GM23338 (cell line): ENCODE measurements at regions not wholly inside any gene's neighbourhood (a gene's known extent, or its start where the extent isn't known, plus 50 kb on each side); places are given as distances from the start of the nearest gene placed in this dataset.
A peak's percentile ranks its signal among the peaks of the same experiment; 100 is the strongest.

Source experiments
- ATAC-seq: fragments of 200-7000 bp; cut with Tn5 transposase; 3 replicates; pipeline ENCODE4 v1.9.1; 2020
- DNase-seq: peaks from one replicate; pipeline ENCODE4 v3.0.0-alpha.2; 2015; ENCODE audit warnings: low spot score
- H2AFZ ChIP-seq: fragments of 200-600 bp; sonication (generic); 2 replicates; pipeline ENCODE4 v1.8.0; 2016; ENCODE audit warnings: antibody characterized with exemption, mild to moderate bottlenecking, moderate library complexity
- H3F3A ChIP-seq: fragments of 200-600 bp; sonication (generic); replicated peaks from 2 replicates; pipeline ENCODE4 v1.8.0; 2017; ENCODE audit warnings: antibody characterized with exemption, mixed run types, low read depth
- H3K27ac ChIP-seq: fragments of 200-600 bp; sonication (generic); 2 replicates; pipeline ENCODE4 v1.6.1; 2016; ENCODE audit warnings: low read depth
- H3K27me3 ChIP-seq: fragments of 200-600 bp; sonication (generic); 2 replicates; pipeline ENCODE4 v1.8.0; 2016; ENCODE audit warnings: mild to moderate bottlenecking, mixed run types, moderate library complexity; ENCODE audit not compliant: insufficient read depth
- H3K36me3 ChIP-seq: fragments of 200-600 bp; sonication (generic); 2 replicates; pipeline ENCODE4 v1.8.0; 2016; ENCODE audit warnings: mild to moderate bottlenecking; ENCODE audit not compliant: insufficient read depth
- H3K4me1 ChIP-seq: fragments of 200-600 bp; sonication (generic); 2 replicates; pipeline ENCODE4 v1.8.0; 2016; ENCODE audit warnings: mild to moderate bottlenecking, moderate library complexity; ENCODE audit not compliant: insufficient read depth
- H3K4me2 ChIP-seq: fragments of 200-600 bp; sonication (generic); 2 replicates; pipeline ENCODE4 v1.7.1; 2017; ENCODE audit warnings: mixed run types
- H3K4me3 ChIP-seq: fragments of 200-600 bp; sonication (generic); 2 replicates; pipeline ENCODE4 v1.6.1; 2016; ENCODE audit warnings: mixed run types
- H3K79me2 ChIP-seq: fragments of 200-600 bp; sonication (generic); replicated peaks from 2 replicates; pipeline ENCODE4 v1.8.0; 2017; ENCODE audit warnings: mild to moderate bottlenecking; ENCODE audit not compliant: insufficient read depth
- H3K9me2 ChIP-seq: fragments of 200-600 bp; sonication (generic); 2 replicates; pipeline ENCODE4 v1.8.0; 2017; ENCODE audit not compliant: insufficient read depth
- H4K20me1 ChIP-seq: fragments of 200-600 bp; sonication (generic); replicated peaks from 2 replicates; pipeline ENCODE4 v1.8.0; 2017; ENCODE audit warnings: mild to moderate bottlenecking; ENCODE audit not compliant: insufficient read depth
- H3K27ac Mint-ChIP-seq: 2 replicates; pipeline ENCODE4 v1.8.0; 2020; ENCODE audit warnings: inconsistent platforms, mild to moderate bottlenecking, moderate library complexity, mixed read lengths
- H3K27me3 Mint-ChIP-seq: 3 replicates; pipeline ENCODE4 v1.8.0; 2022; ENCODE audit warnings: low read depth, mild to moderate bottlenecking, moderate library complexity, mixed read lengths, inconsistent platforms; ENCODE audit not compliant: insufficient read depth, poor library complexity
- H3K36me3 Mint-ChIP-seq: 3 replicates; pipeline ENCODE4 v1.8.0; 2021; ENCODE audit warnings: low read depth, mild to moderate bottlenecking, inconsistent platforms, moderate library complexity, mixed read lengths
- H3K4me1 Mint-ChIP-seq: 3 replicates; pipeline ENCODE4 v1.8.0; 2020; ENCODE audit warnings: mild to moderate bottlenecking, inconsistent platforms, mixed read lengths
- H3K4me3 Mint-ChIP-seq: 3 replicates; pipeline ENCODE4 v1.8.0; 2021; ENCODE audit warnings: moderate library complexity, mild to moderate bottlenecking, inconsistent platforms, mixed read lengths
- H3K9me3 Mint-ChIP-seq: 3 replicates; pipeline ENCODE4 v1.8.0; 2020; ENCODE audit warnings: moderate library complexity, mild to moderate bottlenecking, inconsistent platforms, mixed read lengths
- CTCF ChIP-seq, 2 experiments: fragments of 200-600 bp in 1 of 2; sonication (generic) in 1 of 2; conservative IDR thresholded peaks; 2 replicates each; pipeline versions ENCODE4 v1.5.1 to v1.6.1; 2016 to 2017; ENCODE audit warnings: antibody characterized with exemption in 2 of 2, low read depth in 2 of 2, mild to moderate bottlenecking in 2 of 2, moderate library complexity in 1 of 2
- EZH2phosphoT487 ChIP-seq: fragments of 200-600 bp; sonication (generic); IDR thresholded peaks from one replicate; pipeline ENCODE4 v1.8.1; 2018; ENCODE audit warnings: antibody characterized with exemption; ENCODE audit not compliant: unreplicated experiment
- JUNB ChIP-seq: IDR thresholded peaks from one replicate; pipeline ENCODE4 v1.6.1; 2016; ENCODE audit warnings: antibody characterized with exemption; ENCODE audit not compliant: unreplicated experiment
- ZNF331 ChIP-seq: fragments of 250-450 bp; sonication (Bioruptor Pico); IDR thresholded peaks from 2 replicates; pipeline ENCODE4 v1.5.0; 2020; ENCODE audit warnings: low read depth, mild to moderate bottlenecking, moderate library complexity
- TF ChIP-seq, protein P1 (sequence below): fragments of 250-450 bp; sonication (Bioruptor Pico); IDR thresholded peaks from 2 replicates; pipeline ENCODE4 v1.5.0; 2020; ENCODE audit warnings: mild to moderate bottlenecking, moderate library complexity
- TF ChIP-seq, protein P2 (sequence below): IDR thresholded peaks from one replicate; pipeline ENCODE4 v1.6.1; 2018; ENCODE audit warnings: antibody characterized with exemption; ENCODE audit not compliant: unreplicated experiment

GRCh38 chr15:29872716-29873115 is 50.4 kb upstream of the TJP1 start:
- Mint-ChIP-seq H3K4me3 (no peak overlapping the region), H3K36me3 (no peaks in the 10 kb centered on the region), H3K9me3 (no peaks in the 10 kb centered on the region), H3K27me3 (peaks cover 3% of the 10 kb centered on the region), H3K4me1 (peaks cover 9% of the 10 kb centered on the region), H3K27ac (no peak overlapping the region)
- H3F3A ChIP-seq: no peaks in the 10 kb centered on the region
- no peaks in the 10 kb centered on the region for H3K79me2 ChIP-seq
- H3K27ac ChIP-seq: no peak overlapping the region
- H3K4me3 ChIP-seq: no peak overlapping the region
- TF ChIP-seq EZH2phosphoT487: no peak
- TF ChIP-seq CTCF (conservative IDR thresholded peaks at IDR 0.05; ENCODE audit: low read depth in 2 of 2): no peak
- TF ChIP-seq ZNF331: no peak
- no peak for TF ChIP-seq JUNB
- TF ChIP-seq, protein P1, sequence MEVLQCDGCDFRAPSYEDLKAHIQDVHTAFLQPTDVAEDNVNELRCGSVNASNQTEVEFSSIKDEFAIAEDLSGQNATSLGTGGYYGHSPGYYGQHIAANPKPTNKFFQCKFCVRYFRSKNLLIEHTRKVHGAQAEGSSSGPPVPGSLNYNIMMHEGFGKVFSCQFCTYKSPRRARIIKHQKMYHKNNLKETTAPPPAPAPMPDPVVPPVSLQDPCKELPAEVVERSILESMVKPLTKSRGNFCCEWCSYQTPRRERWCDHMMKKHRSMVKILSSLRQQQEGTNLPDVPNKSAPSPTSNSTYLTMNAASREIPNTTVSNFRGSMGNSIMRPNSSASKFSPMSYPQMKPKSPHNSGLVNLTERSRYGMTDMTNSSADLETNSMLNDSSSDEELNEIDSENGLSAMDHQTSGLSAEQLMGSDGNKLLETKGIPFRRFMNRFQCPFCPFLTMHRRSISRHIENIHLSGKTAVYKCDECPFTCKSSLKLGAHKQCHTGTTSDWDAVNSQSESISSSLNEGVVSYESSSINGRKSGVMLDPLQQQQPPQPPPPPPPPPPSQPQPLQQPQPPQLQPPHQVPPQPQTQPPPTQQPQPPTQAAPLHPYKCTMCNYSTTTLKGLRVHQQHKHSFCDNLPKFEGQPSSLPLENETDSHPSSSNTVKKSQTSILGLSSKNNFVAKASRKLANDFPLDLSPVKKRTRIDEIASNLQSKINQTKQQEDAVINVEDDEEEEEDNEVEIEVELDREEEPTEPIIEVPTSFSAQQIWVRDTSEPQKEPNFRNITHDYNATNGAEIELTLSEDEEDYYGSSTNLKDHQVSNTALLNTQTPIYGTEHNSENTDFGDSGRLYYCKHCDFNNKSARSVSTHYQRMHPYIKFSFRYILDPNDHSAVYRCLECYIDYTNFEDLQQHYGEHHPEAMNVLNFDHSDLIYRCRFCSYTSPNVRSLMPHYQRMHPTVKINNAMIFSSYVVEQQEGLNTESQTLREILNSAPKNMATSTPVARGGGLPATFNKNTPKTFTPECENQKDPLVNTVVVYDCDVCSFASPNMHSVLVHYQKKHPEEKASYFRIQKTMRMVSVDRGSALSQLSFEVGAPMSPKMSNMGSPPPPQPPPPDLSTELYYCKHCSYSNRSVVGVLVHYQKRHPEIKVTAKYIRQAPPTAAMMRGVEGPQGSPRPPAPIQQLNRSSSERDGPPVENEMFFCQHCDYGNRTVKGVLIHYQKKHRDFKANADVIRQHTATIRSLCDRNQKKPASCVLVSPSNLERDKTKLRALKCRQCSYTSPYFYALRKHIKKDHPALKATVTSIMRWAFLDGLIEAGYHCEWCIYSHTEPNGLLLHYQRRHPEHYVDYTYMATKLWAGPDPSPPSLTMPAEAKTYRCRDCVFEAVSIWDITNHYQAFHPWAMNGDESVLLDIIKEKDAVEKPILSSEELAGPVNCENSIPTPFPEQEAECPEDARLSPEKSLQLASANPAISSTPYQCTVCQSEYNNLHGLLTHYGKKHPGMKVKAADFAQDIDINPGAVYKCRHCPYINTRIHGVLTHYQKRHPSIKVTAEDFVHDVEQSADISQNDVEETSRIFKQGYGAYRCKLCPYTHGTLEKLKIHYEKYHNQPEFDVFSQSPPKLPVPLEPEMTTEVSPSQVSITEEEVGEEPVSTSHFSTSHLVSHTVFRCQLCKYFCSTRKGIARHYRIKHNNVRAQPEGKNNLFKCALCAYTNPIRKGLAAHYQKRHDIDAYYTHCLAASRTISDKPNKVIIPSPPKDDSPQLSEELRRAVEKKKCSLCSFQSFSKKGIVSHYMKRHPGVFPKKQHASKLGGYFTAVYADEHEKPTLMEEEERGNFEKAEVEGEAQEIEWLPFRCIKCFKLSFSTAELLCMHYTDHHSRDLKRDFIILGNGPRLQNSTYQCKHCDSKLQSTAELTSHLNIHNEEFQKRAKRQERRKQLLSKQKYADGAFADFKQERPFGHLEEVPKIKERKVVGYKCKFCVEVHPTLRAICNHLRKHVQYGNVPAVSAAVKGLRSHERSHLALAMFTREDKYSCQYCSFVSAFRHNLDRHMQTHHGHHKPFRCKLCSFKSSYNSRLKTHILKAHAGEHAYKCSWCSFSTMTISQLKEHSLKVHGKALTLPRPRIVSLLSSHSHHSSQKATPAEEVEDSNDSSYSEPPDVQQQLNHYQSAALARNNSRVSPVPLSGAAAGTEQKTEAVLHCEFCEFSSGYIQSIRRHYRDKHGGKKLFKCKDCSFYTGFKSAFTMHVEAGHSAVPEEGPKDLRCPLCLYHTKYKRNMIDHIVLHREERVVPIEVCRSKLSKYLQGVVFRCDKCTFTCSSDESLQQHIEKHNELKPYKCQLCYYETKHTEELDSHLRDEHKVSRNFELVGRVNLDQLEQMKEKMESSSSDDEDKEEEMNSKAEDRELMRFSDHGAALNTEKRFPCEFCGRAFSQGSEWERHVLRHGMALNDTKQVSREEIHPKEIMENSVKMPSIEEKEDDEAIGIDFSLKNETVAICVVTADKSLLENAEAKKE (CRISPR knock-in tag): no peak
- TF ChIP-seq, protein P2, sequence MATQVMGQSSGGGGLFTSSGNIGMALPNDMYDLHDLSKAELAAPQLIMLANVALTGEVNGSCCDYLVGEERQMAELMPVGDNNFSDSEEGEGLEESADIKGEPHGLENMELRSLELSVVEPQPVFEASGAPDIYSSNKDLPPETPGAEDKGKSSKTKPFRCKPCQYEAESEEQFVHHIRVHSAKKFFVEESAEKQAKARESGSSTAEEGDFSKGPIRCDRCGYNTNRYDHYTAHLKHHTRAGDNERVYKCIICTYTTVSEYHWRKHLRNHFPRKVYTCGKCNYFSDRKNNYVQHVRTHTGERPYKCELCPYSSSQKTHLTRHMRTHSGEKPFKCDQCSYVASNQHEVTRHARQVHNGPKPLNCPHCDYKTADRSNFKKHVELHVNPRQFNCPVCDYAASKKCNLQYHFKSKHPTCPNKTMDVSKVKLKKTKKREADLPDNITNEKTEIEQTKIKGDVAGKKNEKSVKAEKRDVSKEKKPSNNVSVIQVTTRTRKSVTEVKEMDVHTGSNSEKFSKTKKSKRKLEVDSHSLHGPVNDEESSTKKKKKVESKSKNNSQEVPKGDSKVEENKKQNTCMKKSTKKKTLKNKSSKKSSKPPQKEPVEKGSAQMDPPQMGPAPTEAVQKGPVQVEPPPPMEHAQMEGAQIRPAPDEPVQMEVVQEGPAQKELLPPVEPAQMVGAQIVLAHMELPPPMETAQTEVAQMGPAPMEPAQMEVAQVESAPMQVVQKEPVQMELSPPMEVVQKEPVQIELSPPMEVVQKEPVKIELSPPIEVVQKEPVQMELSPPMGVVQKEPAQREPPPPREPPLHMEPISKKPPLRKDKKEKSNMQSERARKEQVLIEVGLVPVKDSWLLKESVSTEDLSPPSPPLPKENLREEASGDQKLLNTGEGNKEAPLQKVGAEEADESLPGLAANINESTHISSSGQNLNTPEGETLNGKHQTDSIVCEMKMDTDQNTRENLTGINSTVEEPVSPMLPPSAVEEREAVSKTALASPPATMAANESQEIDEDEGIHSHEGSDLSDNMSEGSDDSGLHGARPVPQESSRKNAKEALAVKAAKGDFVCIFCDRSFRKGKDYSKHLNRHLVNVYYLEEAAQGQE: no peak
- no peak for DNase-seq
- no peaks in the 10 kb centered on the region for H3K9me2 ChIP-seq
- H3K4me2 ChIP-seq: no peak overlapping the region
- peak; percentile 45 for ATAC-seq
- H2AFZ ChIP-seq: peak overlapping the region; percentile 70; the same call in 1 of the 2 replicates
- peaks cover 8% of the 10 kb centered on the region; the same call in 1 of the 2 replicates for H3K4me1 ChIP-seq
- H3K36me3 ChIP-seq: no peaks in the 10 kb centered on the region
- H3K27me3 ChIP-seq: no peaks in the 10 kb centered on the region
- H4K20me1 ChIP-seq: no peaks in the 10 kb centered on the region
